H1 (cell line): ENCODE measurements at regions not wholly inside any gene's neighbourhood (a gene's known extent, or its start where the extent isn't known, plus 50 kb on each side); places are given as distances from the start of the nearest gene placed in this dataset.

ENCODE experiments used
- CTCF ChIA-PET: fragments of 300-600 bp; sonication (Branson Sonifier 250); formaldehyde crosslinking; loops from one replicate; lab custom pipeline; 2021; ENCODE audit not compliant: partially characterized antibody; lab: Charles Lee
- POLR2A ChIA-PET: fragments of 300-600 bp; sonication (Branson Sonifier 250); formaldehyde crosslinking; loops from one replicate; lab custom pipeline; 2021; ENCODE audit warnings: inconsistent platforms; ENCODE audit not compliant: partially characterized antibody; lab: Charles Lee
- DNase-seq, 2 experiments: peaks; one replicate each; pipeline versions ENCODE4 v3.0.0 to v3.0.0-alpha.2; 2010 to 2022; ENCODE audit warnings: low spot score in 2 of 2, low read depth in 1 of 2, mixed read lengths in 1 of 2
- FAIRE-seq: peaks from 2 replicates; lab custom pipeline; 2011; peaks lifted over from hg19 to GRCh38; lab: Jason Lieb, UNC
- H2AFZ ChIP-seq: 2 replicates; pipeline ENCODE4 v1.8.1; 2012; ENCODE audit warnings: low read length, inconsistent platforms
- H2AK5ac ChIP-seq: 2 replicates; pipeline ENCODE4 v1.6.1; 2013; ENCODE audit warnings: low read depth, low read length
- H2BK120ac ChIP-seq: replicated peaks from 2 replicates; pipeline ENCODE3; 2013; ENCODE audit warnings: low read depth, low read length, inconsistent platforms
- H2BK12ac ChIP-seq: 2 replicates; pipeline ENCODE4 v1.6.1; 2013; ENCODE audit warnings: low read depth, low read length
- H2BK15ac ChIP-seq: 2 replicates; pipeline ENCODE4 v1.6.1; 2013; ENCODE audit warnings: low read length
- H2BK20ac ChIP-seq: 2 replicates; pipeline ENCODE4 v1.6.1; 2013; ENCODE audit warnings: low read length
- H2BK5ac ChIP-seq: 2 replicates; pipeline ENCODE4 v1.6.1; 2013; ENCODE audit warnings: low read depth, low read length
- H3K14ac ChIP-seq: 2 replicates; pipeline ENCODE4 v1.6.1; 2013; ENCODE audit warnings: inconsistent platforms; ENCODE audit not compliant: insufficient read length
- H3K18ac ChIP-seq: 2 replicates; pipeline ENCODE4 v1.6.1; 2013; ENCODE audit warnings: low read length; ENCODE audit errors: extremely low read depth
- H3K23ac ChIP-seq: 2 replicates; pipeline ENCODE4 v1.6.1; 2013; ENCODE audit warnings: inconsistent platforms; ENCODE audit not compliant: insufficient read length
- H3K23me2 ChIP-seq: 2 replicates; pipeline ENCODE4 v1.6.1; 2013; ENCODE audit warnings: low read depth, low read length
- H3K27ac ChIP-seq: 2 replicates; pipeline ENCODE4 v1.6.1; 2011; ENCODE audit warnings: low read depth, low read length, inconsistent platforms
- H3K27me3 ChIP-seq, 4 experiments: replicated peaks in 1 of 4; 1 replicate in 1 of 4; 2 replicates in 3 of 4; pipeline versions ENCODE4 v1.6.1 to v1.8.1; 2011 to 2013; ENCODE audit warnings: low read length in 3 of 4, mild to moderate bottlenecking in 3 of 4, inconsistent platforms in 2 of 4, mixed read lengths in 2 of 4, moderate library complexity in 1 of 4; ENCODE audit not compliant: control insufficient read depth in 3 of 4, insufficient read depth in 3 of 4; ENCODE audit errors: extremely low read depth in 1 of 4
- H3K36me3 ChIP-seq, 4 experiments: 2 replicates each; pipeline versions ENCODE4 v1.6.1 to v1.8.1; 2011 to 2013; ENCODE audit warnings: mild to moderate bottlenecking in 4 of 4, low read length in 3 of 4, moderate library complexity in 2 of 4, control low read depth in 1 of 4, inconsistent platforms in 1 of 4; ENCODE audit not compliant: insufficient read depth in 4 of 4, control insufficient read depth in 2 of 4
- H3K4ac ChIP-seq: replicated peaks from 2 replicates; pipeline ENCODE3; 2013; ENCODE audit warnings: low read length, low read depth, mixed read lengths, inconsistent platforms; ENCODE audit not compliant: insufficient read length
- H3K4me1 ChIP-seq, 4 experiments: replicated peaks in 1 of 4; 1 replicate in 1 of 4; 2 replicates in 3 of 4; pipeline versions ENCODE4 v1.6.1 to v1.8.1; 2011 to 2013; ENCODE audit warnings: low read length in 3 of 4, inconsistent platforms in 2 of 4, mixed read lengths in 1 of 4; ENCODE audit not compliant: insufficient read depth in 4 of 4, control insufficient read depth in 3 of 4
- H3K4me2 ChIP-seq, 2 experiments: 2 replicates each; pipeline versions ENCODE4 v1.6.1 to v1.8.1; 2011 to 2013; ENCODE audit warnings: low read depth in 2 of 2, low read length in 2 of 2, control low read depth in 1 of 2, inconsistent platforms in 1 of 2, mild to moderate bottlenecking in 1 of 2; ENCODE audit not compliant: insufficient read depth in 1 of 2
- H3K4me3 ChIP-seq, 4 experiments: fragments of 200-600, 300-600 bp in 1 of 4; sonication (generic), shearing (Covaris generic), sonication (Bioruptor Twin) in 1 of 4; 2 replicates each; pipeline versions ENCODE4 v1.5.1 to v1.8.1; 2011 to 2016; ENCODE audit warnings: low read length in 4 of 4, low read depth in 3 of 4, control low read depth in 2 of 4, inconsistent platforms in 2 of 4, mild to moderate bottlenecking in 2 of 4, mixed read lengths in 1 of 4, moderate library complexity in 1 of 4; ENCODE audit not compliant: insufficient read depth in 2 of 4; ENCODE audit errors: extremely low read depth in 1 of 4
- H3K56ac ChIP-seq: replicated peaks from 2 replicates; pipeline ENCODE3; 2013; ENCODE audit warnings: low read depth, mild to moderate bottlenecking, mixed read lengths, low read length, inconsistent platforms; ENCODE audit not compliant: insufficient read length
- H3K79me1 ChIP-seq: 2 replicates; pipeline ENCODE4 v1.6.1; 2013; ENCODE audit warnings: low read depth, low read length, control low read depth
- H3K79me2 ChIP-seq, 2 experiments: 2 replicates each; pipeline versions ENCODE4 v1.6.1 to v1.8.1; 2012 to 2013; ENCODE audit warnings: low read length in 2 of 2, mild to moderate bottlenecking in 2 of 2, inconsistent platforms in 1 of 2; ENCODE audit not compliant: insufficient read depth in 2 of 2, control insufficient read depth in 1 of 2
- H3K9ac ChIP-seq, 4 experiments: replicated peaks in 1 of 4; 1 replicate in 1 of 4; 2 replicates in 3 of 4; pipeline versions ENCODE4 v1.6.1 to v1.8.1; 2011 to 2013; ENCODE audit warnings: low read depth in 3 of 4, low read length in 3 of 4, control low read depth in 2 of 4, mild to moderate bottlenecking in 2 of 4, moderate library complexity in 2 of 4, inconsistent platforms in 1 of 4; ENCODE audit errors: extremely low read depth in 1 of 4
- H3K9me3 ChIP-seq, 2 experiments: 2 replicates each; pipeline versions ENCODE4 v1.6.1 to v1.8.1; 2012 to 2013; ENCODE audit warnings: mild to moderate bottlenecking in 2 of 2, moderate library complexity in 2 of 2, control low read depth in 1 of 2, inconsistent platforms in 1 of 2, low read depth in 1 of 2, low read length in 1 of 2, mixed read lengths in 1 of 2; ENCODE audit not compliant: insufficient read depth in 2 of 2
- H4K20me1 ChIP-seq, 2 experiments: replicated peaks in 1 of 2; 2 replicates each; pipeline versions ENCODE3 to v1.8.1; 2011 to 2013; ENCODE audit warnings: inconsistent platforms in 2 of 2, low read length in 2 of 2, mild to moderate bottlenecking in 1 of 2; ENCODE audit not compliant: insufficient read depth in 2 of 2, control insufficient read depth in 1 of 2
- H4K5ac ChIP-seq: 2 replicates; pipeline ENCODE4 v1.6.1; 2013; ENCODE audit warnings: low read length, low read depth, mixed read lengths, inconsistent platforms; ENCODE audit not compliant: insufficient read length
- H4K8ac ChIP-seq: 2 replicates; pipeline ENCODE4 v1.8.0; 2013; ENCODE audit warnings: mild to moderate bottlenecking, moderate library complexity, low read length, inconsistent platforms; ENCODE audit not compliant: insufficient read depth; ENCODE audit errors: extremely low read depth
- H4K91ac ChIP-seq: replicated peaks from 2 replicates; pipeline ENCODE3; 2013; ENCODE audit warnings: low read length, mixed read lengths, inconsistent platforms; ENCODE audit not compliant: insufficient read length
- CHD1 ChIP-seq: IDR thresholded peaks from 2 replicates; pipeline ENCODE4 v1.6.1; 2012; ENCODE audit warnings: low read depth, low read length, improper control_type of control experiment
- JUN ChIP-seq: IDR thresholded peaks from 2 replicates; pipeline ENCODE4 v1.6.1; 2011; ENCODE audit warnings: low read depth, mild to moderate bottlenecking, improper control_type of control experiment, low read length
- JUND ChIP-seq: IDR thresholded peaks from 2 replicates; pipeline ENCODE4 v1.6.1; 2011; ENCODE audit warnings: mild to moderate bottlenecking, improper control_type of control experiment, low read length
- MAX ChIP-seq: IDR thresholded peaks from 2 replicates; pipeline ENCODE4 v1.6.1; 2012; ENCODE audit warnings: inconsistent platforms
- SIX5 ChIP-seq: IDR thresholded peaks from 2 replicates; pipeline ENCODE4 v1.6.1; 2011; ENCODE audit warnings: mild to moderate bottlenecking, low read depth, low read length
- WGBS, 2 experiments: shearing (Covaris generic) in 1 of 2; methylation state at CpG; one replicate each; pipeline versions ENCODE4 v1.1.6 to v1.1.7; 2013 to 2015; ENCODE audit warnings: low lambda C conversion rate in 2 of 2, mixed read lengths in 2 of 2, inconsistent platforms in 1 of 2, low coverage in 1 of 2, missing lambda C conversion rate in 1 of 2; ENCODE audit not compliant: insufficient replicate concordance in 2 of 2, insufficient coverage in 1 of 2, insufficient read length in 1 of 2; ENCODE audit errors: extremely low coverage in 1 of 2, missing lambda C conversion rate in 1 of 2; 5-methylcytosine and 5-hydroxymethylcytosine counted together

GRCh38 chr7:25790963-25791362, 361.0 kb upstream of the NFE2L3 start:
- H3K36me3 ChIP-seq, result no peaks in the 10 kb centered on the region
- H3K18ac ChIP-seq, result no peak overlapping the region
- H3K27ac ChIP-seq, result no peak overlapping the region
- FAIRE-seq, result no peak
- H3K9me3 ChIP-seq, result no peaks in the 10 kb centered on the region
- no peak overlapping the region for H3K9ac ChIP-seq
- no peak overlapping the region for H2BK15ac ChIP-seq
- H3K56ac ChIP-seq, result no peak overlapping the region
- no peak overlapping the region for H4K5ac ChIP-seq
- no peaks in the 10 kb centered on the region for H3K23me2 ChIP-seq
- no peak overlapping the region for H4K8ac ChIP-seq
- H2BK12ac ChIP-seq, result no peak overlapping the region
- H3K27me3 ChIP-seq, result no peaks in the 10 kb centered on the region
- CTCF ChIA-PET, result interaction anchor here (1.0 to 1.4 kb wide), 3 partner anchors 29 to 224 kb away, joined by 3 to 5 read pairs (median 3); no protein-coding TSS in a partner anchor
- DNase-seq, result no peak
- no peak overlapping the region for H3K4ac ChIP-seq
- no peaks in the 10 kb centered on the region for H3K79me1 ChIP-seq
- H3K14ac ChIP-seq, result no peak overlapping the region
- no peak overlapping the region for H3K4me3 ChIP-seq
- no peaks in the 10 kb centered on the region for H4K20me1 ChIP-seq
- no peak overlapping the region for H4K91ac ChIP-seq
- H3K4me2 ChIP-seq, result no peak overlapping the region
- H3K23ac ChIP-seq, result no peak overlapping the region
- H2BK120ac ChIP-seq, result no peak overlapping the region
- 69% methylated on average over 4 of the region's 4 CpGs; no CpG with 5 or more reads in 1 of the 2 experiments for WGBS, 2 experiments
- TF ChIP-seq CHD1, result no peak
- TF ChIP-seq SIX5, result no peak
- TF ChIP-seq JUN, result no peak
- TF ChIP-seq JUND, result no peak
- TF ChIP-seq MAX, result no peak
- no peak overlapping the region for H2BK20ac ChIP-seq
- no peak overlapping the region for H2AFZ ChIP-seq
- H3K4me1 ChIP-seq, result no peaks in the 10 kb centered on the region
- H2AK5ac ChIP-seq, result no peak overlapping the region
- POLR2A ChIA-PET, result no interaction called here
- H2BK5ac ChIP-seq, result no peak overlapping the region
- no peaks in the 10 kb centered on the region for H3K79me2 ChIP-seq
